HG03159 (cell line): ENCODE measurements at regions not wholly inside any gene's neighbourhood (a gene's known extent, or its start where the extent isn't known, plus 50 kb on each side); places are given as distances from the start of the nearest gene placed in this dataset.
A peak's percentile ranks its signal among the peaks of the same experiment; 100 is the strongest.

Source experiments
- ATAC-seq: cut with Tn5 transposase; IDR thresholded peaks from one replicate; pipeline ENCODE4 v1.9.1; 2021; ENCODE audit warnings: mild to moderate bottlenecking, moderate library complexity; ENCODE audit not compliant: unreplicated experiment

GRCh38 chr7:19623676-19624075, 85.2 kb downstream of the POLR1F start:
- no peak for ATAC-seq

GRCh38 chr7:19621740-19622139, 87.1 kb downstream of the POLR1F start:
- no peak for ATAC-seq

- ATAC-seq = no peak
Measured at GRCh38 chr7:19620470-19620869, 88.4 kb downstream of the POLR1F start.

- ATAC-seq = no peak
Measured at GRCh38 chr7:19619122-19619521, 89.7 kb downstream of the POLR1F start.

GRCh38 chr7:19617901-19618300, 90.9 kb downstream of the POLR1F start:
- no peak for ATAC-seq

- ATAC-seq = no peak
Measured at GRCh38 chr7:19610194-19610943, 98.5 kb downstream of the POLR1F start.

GRCh38 chr7:19589446-19589845, 119.4 kb downstream of the POLR1F start:
- ATAC-seq = no peak

- peak; percentile 86 for ATAC-seq
Measured at GRCh38 chr7:19587291-19587690, 121.5 kb downstream of the POLR1F start.

GRCh38 chr7:19585761-19586160, 123.1 kb downstream of the POLR1F start:
- ATAC-seq = no peak

- no peak for ATAC-seq
Measured at GRCh38 chr7:19575909-19576557, 132.8 kb downstream of the POLR1F start.

- ATAC-seq = no peak
Measured at GRCh38 chr7:19574131-19574530, 134.7 kb downstream of the POLR1F start.

- ATAC-seq = no peak
Measured at GRCh38 chr7:19572566-19572965, 136.3 kb downstream of the POLR1F start.

GRCh38 chr7:19567011-19567410, 141.8 kb downstream of the POLR1F start:
- ATAC-seq = no peak

- ATAC-seq = no peak
Measured at GRCh38 chr7:19565602-19566001, 143.2 kb downstream of the POLR1F start.

- no peak for ATAC-seq
Measured at GRCh38 chr7:19561121-19561805, 147.6 kb downstream of the POLR1F start.

- no peak for ATAC-seq
Measured at GRCh38 chr7:19560111-19560883, 148.5 kb downstream of the POLR1F start.

- ATAC-seq = no peak
Measured at GRCh38 chr7:19558527-19558926, 150.3 kb downstream of the POLR1F start.

- no peak for ATAC-seq
Measured at GRCh38 chr7:19557726-19558465, 150.9 kb downstream of the POLR1F start.

- ATAC-seq = no peak
Measured at GRCh38 chr7:19554581-19554980, 154.3 kb downstream of the POLR1F start.

GRCh38 chr7:19552576-19552975, 156.3 kb downstream of the POLR1F start:
- no peak for ATAC-seq
